HG03064 (cell line): ENCODE measurements at regions not wholly inside any gene's neighbourhood (a gene's known extent, or its start where the extent isn't known, plus 50 kb on each side); places are given as distances from the start of the nearest gene placed in this dataset.
"Not testable (repeated sequence)": the region's sequence is repeated elsewhere in the genome, so short reads cannot be mapped to it uniquely, and the experiment has no call there.

Experiments used
- ATAC-seq: cut with Tn5 transposase; IDR thresholded peaks from one replicate; pipeline ENCODE4 v1.9.1; 2021; ENCODE audit warnings: low read depth; ENCODE audit not compliant: unreplicated experiment

DNA sequence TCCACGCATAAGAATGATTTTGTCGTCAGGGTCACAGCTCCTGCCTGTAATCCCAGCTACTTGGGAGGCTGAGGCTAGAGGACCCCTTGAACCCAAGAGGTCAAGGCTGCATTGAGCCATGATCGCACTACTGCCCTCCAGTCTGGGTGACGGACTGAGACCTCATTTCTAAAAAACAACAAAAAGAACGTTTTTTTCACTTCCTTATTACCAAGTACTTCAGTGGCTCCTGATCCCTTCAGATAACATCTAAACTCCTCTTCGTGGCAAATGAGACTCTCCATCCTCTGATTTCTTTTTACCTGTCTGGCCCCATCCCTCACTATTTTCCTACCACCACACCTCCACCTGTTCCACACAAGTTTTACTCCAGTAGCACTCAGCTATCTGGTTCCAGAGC lies 105.4 kb upstream of the TLK1 start:
- ATAC-seq: no peak

DNA sequence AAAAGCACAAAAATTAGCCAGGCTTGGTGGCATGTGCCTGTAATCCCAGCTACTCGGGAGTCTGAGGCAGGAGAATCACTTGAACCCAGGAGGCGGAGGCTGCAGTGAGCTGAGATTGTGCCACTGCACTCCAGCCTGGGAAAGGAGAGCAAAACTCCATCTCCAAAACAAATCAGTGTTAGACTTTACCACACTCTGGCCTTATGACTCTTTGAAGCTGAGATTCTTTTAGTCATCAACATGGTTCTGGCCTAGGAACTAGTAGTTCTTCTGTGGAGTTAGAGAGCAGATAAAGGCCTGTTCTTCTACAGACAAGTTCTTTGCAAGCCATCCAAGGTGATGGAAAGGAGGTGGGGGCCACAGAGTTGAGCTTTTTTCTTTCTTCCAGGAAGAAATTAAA lies 100.8 kb upstream of the TLK1 start:
- not testable (repeated sequence) for ATAC-seq

DNA sequence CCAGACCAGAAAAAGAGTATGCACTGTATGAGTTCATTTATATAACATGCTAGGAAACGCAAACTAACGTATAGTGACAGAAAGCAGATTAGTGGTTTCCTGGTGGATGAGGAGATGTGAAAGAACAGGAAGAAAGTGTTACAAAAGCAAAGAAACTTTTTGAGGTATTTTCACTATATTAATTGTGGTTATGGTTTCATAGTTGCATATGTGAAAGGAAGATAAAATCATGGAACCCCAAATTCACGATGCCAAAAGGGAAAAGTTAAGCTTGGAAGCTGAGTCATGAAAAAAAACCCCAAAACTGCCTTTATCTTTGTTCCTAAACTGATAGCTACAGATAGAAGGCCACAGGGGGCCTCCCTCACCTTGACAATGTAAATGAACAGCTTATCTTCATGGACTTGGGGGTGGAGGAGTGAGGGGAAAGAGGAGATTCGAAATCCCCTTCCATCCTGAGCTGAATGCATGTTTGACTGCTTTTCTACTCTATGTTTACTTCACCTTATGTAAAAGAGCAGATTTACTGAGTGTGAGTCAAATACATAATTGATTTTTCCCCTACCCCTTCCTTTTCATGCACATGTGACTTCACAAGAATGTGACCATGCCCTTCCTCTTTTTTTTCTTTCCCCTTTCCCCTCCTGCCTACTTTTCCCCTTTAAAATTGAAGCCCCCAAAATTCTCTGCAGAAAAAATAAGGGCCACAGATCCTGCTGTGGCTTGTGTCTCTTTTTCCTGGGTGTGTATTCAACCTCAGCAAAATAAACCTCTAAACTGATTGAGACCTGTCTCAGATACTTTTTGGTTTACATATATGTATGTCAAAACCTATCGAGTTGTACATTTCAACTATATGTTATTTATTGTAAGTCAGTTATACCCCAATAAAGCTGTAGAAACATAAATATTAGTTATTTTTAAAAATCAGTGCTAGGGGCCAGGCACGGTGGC lies 100.1 kb upstream of the TLK1 start:
- no peak for ATAC-seq

DNA sequence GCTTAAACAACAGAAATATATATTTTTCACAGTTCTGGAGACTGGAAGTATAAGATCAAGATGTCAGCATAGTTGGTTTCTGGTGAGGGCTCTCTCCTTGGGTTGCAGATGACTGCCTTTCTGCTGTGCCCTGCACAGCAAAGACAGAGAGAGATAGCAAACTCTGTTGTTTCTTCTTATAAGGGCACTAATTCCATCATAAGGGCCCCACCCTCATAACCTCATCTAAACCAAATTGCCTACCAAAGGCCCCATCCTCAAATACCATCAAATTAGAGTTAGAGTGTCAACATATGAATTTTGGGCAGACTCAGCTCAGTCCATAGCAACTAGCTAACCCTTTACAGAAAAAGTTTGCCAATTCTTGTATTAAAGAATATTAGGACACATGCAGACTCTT lies 94.0 kb upstream of the TLK1 start:
- no peak for ATAC-seq

DNA sequence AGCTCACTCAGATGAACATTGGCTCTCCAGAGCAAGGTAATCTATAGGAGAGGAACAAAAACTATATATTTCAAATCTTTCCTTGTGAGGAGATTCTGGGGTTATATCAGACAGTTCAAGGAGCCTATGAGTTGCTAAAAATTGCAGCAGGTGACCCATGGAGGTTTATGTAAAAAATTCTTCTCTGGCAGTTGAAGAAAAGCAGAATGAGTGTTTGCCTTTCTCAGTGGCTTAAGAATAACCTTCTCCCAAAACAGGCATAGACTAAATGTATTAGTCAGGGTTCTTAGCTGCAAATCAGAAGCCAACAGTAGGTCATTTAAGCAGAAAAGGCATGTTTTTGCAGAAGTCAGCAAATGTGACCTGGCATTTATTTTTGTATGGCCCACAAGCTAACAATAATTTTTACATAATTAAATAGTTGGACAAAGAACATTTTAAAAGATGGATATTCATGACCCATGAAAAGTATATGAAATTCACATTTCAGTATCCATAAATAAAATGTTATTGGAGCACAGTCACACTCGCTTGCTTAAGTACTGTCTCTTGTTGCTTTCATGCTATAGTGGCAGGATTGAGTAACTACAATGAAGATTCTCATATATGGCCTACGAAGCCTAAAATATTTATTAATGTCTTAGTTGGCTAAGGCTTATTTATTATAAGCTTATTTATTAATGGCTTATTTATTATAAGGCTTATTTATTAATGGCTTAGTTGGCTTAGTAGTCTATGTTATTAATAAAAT lies 93.4 kb upstream of the TLK1 start:
- ATAC-seq: no peak

DNA sequence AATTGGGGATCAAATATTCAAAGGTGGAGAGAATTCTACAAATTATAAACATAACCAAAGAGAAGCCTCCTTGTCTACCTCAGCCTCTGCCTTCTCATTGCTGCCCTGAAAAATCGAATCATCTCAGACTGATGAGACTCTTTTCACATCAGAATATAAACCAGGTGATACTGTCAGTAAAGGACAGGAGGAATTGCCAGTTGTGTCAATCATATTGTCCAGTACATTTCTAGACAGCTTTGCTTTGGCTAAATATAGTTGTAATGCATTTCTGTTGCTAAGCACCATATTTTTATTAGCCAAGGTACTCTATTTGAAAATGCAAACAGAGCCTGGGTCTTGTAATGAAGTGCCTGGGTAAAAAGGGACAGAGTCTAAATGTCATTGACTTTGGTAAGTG lies 92.6 kb upstream of the TLK1 start:
- no peak for ATAC-seq

DNA sequence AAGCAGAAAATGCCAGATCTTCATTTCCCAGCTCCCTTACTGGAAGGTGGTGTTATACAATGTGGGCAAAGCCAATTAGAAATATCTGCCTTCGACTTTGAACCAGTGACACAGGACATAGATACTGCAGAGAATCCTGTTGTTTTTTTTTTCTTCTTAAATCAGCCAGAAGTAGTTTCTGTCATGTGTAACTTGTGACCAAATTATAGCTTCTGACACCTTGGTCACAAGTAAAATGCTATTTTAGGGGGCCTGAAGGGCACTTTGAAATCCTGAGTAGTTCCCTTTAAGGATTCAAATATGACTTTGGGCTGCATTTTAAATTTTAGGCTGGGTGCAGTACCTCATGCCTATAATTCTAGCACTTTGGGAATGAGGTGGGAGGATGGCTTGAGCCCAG lies 89.0 kb upstream of the TLK1 start:
- ATAC-seq: no peak

DNA sequence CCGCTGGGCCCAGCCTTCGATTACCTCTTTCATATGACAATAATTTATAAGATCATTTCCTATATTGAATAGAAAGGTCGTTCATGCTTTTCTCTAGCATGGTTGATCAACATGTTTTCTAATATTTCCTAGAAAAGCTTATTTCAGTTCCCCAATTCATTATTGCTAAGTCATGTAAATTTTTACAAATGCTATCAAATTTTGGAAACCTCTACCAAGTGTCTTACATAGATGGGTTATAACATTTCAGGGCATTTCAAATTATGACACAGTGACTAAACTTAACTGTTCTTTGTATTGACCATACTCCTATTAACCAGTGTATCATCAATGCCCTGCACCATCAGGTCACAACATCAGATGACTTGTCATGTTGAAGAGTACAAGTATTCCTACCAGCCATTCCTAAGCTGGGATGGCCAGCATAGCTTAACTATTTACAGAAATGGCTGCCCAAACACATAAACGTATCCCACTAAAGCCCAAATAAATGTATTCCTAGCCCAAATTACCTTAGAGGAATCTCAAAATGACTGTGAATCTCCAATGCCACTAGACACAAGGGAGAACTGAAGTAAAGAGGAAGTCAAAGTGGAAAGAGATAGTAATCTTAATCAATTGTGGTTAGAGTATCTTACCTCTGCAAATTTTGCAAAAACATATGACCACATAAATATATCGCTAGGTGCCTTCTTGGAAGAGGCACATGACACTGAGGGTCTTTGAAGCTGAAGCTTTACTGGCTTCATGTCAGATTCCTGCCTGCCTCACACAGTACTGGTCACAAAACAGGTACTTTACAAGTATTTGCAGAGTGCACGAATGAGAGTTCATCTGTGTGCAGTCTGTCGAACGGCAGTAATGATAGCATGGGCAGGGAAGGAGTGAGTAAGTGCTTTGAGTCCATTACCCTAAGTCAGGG lies 87.3 kb upstream of the TLK1 start:
- ATAC-seq: no peak

DNA sequence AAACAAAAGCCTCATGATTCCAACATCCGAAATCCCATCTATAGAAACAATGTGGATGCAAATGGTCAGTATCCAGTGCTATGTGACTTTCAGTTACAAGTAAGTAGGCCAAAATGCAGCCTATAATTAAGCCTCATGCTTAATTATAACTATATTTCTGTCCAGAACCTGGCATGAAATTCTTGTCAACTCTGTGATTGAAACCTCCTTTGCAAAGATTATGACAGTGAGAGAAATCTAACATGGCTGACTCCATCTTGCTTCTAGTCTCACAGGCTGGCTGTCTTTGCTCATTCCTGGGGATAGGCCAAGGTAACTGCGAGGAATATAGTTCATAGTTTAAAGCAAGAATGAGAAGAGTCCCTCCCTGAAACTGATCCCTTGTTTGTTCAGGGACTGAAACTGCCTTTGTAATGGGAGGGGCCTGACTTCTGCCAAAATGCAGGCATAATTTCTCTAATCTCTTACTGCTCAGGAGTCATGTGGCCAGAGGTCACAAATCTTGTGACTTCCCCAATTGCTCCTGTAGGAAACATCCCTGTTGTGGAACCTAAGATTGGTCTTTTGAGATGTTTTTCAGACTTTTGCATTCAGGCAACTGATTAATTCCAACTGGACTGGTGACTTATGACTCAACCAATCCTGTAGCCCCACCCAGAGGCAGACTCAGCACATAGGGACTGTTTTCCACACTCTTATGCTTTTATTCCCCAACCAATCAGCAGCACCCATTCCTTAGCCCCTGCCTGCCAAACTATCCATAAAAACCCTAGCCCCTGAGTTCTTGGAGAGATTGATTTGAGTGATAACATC lies 84.5 kb upstream of the TLK1 start:
- ATAC-seq: no peak

DNA sequence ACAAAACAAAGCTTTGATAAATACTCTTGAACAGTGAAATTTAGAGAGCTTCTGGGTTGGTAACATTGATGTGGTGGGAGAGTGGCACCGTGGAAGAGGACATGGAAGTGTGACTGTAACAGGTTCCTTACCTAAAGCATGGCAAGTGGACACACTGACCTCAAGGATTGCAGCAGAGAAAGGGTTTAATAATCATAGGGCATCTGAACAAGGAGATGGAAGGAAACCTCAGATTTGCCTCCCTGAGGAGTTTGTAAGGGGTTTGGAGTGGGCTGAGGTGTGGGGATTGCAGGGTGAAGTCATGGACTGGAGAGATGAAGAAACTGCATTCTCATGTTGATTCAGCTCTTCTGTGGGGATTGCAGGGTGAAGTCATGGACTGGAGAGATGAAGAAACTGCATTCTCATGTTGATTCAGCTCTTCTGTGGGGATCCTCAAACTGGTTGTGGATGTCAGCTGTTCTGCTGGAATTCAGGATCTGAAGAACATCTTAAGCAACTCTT lies 83.8 kb upstream of the TLK1 start:
- ATAC-seq: no peak

DNA sequence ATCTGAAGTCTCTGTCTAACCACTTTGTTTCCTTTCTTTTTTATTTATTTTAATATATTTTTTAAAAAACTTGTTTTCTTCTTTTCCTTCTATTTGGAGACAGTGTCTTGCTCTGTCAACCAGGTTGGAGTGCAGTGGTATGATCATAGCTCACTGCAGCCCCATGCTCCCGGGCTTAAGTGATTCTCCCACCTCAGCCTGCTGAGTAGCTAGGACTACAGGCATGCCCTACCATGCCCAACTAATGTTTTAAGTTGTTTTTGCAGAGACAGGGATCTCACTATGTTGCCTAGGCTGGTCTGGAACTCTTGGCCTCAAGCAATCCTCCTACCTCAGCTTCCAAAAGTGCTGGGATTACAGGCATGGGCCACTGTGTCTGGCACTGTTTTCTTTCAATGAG lies 81.1 kb upstream of the TLK1 start:
- no peak for ATAC-seq

DNA sequence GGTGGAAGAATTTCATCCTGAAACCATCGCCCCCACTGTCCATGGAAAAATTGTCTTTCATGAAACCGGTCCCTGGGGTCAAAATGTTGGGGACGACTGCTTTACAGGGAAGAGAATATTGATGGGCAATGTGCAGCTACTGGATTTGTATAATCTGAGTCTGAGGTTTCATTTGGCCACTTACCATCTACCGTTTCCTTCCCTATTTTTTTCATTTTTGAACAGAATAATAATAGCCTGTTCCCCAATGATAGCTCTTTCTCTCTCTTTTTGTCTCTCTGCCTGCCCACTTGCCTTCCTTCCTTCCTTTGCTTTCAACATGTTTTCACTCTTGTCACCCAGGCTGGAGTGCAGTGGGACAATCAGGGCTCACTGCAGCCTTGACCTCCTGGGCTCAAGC lies 78.3 kb upstream of the TLK1 start:
- no peak for ATAC-seq

DNA sequence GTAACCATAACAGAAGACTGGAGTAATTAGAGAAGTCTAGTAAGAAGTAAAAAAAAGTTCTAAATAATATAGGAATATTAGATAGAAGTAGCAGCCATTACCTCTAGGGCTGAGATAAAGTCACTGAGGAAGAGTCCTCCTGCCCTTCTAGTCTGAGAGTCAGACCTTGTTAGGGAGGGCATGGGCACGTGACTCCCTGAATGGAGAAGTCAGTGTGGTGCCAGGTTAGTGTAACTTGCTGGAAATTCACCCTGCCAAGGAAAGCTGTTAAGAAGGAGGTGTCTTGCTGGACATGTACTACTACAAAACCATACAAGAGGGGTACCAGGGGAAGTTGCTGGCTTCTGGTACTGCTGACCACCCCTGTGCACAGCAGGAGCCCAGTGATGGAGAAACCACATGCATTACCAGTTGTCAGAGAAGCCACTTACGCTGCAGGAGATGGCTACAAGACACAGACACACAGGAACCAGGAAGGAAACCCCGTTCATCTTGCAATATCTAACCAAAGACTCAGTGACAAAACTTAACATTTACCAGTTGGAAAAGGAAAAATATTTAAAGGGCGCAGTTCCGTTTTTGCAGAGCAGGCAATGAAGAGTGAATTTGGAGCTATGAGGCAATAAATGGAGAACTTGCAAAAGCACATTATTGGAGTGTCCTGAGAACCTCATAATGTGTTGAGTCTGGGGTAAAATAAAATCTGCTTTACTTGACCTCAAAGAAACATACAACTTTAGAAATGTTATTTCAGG lies 77.2 kb upstream of the TLK1 start:
- no peak for ATAC-seq

DNA sequence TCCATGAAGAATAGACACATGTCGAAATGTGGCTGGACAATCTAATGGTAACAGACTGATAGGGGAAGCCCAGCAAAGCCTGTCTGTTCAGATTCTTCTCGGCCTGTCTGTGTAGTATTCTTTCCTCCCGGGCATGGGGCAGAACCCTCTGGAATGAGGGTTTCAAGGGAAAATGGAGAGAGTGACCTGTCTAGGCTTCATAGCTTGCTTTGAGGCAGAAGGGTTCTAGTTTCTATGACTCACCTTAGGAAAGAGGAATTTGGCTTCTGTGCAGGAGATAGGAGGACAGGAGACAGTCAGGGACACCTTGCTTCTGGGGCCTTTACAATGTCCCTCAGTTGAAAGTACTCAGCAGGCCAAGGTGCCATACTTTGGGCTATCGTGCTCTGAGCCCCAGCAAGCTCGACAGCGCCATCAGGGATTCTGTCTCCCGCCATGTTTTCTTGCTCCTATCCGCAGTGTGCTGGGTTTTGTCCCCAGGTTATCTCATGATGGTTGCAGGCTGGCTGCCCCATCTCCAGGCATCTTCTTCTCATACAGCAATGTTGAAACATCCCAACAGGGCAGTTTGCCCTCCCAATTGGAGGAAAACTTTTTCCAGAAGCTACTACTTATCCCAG lies 74.7 kb upstream of the TLK1 start:
- no peak for ATAC-seq

DNA sequence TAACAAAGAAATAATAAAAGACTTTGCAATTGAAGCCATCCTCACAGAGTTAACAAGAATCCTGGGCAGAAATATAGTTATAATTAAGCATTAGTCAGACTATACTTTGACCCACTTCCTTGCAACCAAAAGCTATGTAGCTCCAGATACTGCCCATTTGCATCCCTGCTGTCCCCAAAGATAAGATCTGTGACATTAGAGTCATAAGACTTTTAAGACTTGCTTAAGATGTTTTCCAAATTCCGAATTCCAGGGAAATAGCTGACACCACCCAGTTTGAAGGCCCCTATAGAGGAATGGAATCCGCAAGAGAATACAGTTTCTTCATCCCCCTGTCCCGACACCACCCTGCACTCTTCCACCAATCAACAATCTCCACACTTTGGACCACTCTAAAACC lies 69.5 kb upstream of the TLK1 start:
- ATAC-seq: no peak

DNA sequence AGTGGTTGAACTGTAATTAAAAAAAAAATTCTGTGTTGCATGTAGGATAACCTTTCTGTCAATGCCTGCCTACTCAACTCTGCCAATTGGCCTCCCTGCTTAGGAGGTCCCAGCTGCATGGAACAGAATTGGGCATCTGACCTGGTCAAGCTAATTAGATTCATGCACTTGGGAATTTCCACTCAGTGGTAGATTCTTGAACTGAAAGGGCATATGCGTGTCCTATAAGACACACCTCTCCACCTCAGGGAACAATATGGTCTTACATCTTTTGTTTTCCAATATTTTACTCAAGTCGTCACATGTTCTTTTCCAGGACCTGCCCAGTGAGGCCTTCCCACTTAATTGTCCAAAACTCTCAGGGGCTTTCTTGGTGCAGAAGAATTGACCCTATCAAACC lies 68.1 kb upstream of the TLK1 start:
- no peak for ATAC-seq

DNA sequence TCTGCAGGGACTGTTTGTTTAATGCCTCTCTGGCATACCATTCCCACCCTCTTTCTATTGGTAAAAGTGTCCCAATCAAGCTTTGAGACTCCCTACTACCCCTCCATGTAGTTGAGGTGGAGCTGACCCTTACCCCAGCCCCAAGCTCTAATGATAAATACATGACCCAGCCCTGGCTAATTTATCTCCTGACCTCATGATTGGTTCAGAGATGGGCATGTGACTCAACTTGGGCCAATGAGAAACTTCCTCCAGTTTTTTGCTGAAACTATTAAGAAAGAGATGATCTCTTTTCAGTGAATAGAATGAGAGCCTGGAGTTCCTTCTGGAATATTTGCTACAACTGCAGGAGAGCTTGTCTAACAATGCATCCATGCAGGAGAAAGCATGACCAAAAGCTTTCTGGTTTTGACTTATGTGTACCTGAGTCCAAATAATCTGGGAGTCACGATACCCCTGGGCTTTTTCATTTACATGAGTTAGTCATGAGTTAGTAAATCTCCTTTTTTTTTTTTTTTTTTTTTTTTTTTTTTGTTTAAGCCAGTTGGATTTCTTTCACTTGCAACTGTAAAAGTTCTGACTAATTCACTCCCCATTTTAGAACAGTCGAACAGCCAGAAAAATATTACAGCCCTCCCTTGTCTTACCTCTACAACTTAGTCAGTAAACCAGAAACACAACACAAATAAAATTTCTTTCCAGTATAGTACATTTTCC lies 66.5 kb upstream of the TLK1 start:
- no peak for ATAC-seq

DNA sequence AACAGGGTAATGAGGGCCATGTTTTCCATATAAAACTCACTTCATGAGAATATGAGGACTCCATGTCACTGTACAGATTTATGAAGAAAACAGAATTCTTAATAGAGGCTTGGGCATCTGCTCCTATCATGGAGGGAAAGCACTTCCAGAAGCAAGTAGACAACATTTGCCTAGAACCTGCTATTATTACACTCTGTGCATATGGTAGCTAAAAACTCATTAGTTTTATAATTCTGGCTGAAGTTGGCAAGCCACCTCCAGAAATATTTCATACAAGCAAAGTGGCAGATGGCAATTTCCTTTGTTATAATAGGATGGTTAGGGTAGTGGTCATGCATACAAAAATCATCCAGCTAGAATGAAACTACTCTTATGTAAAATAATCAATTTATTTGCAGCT lies 65.8 kb upstream of the TLK1 start:
- no peak for ATAC-seq
